ENCODE measurements at regions not wholly inside any gene's neighbourhood (a gene's known extent, or its start where the extent isn't known, plus 50 kb on each side); places are given as distances from the start of the nearest gene placed in this dataset.

- no peak for TF ChIP-seq CTCF (IDR thresholded peaks at IDR 0.05)
- no peak for TF ChIP-seq POLR2A (IDR thresholded peaks at IDR 0.05)
- 63 to 71% methylated on average over 8 of the region's 8 CpGs for WGBS, 2 donors
- no peak overlapping the region for H3K4me3 ChIP-seq (ENCODE audit: low read depth, poor library complexity, severe bottlenecking)
- DNase-seq (ENCODE audit: low spot score in 2 of 2) = no peak
- intact Hi-C loops (cut with DNase I; ENCODE audit: low total_unique reads) = no loop called here
Observed at GRCh38 chr17:14746822-14747602, 446.1 kb downstream of the HS3ST3B1 start.

- 83 to 92% methylated on average over 1 of the region's 1 CpG for WGBS, 2 donors
- no peak for TF ChIP-seq POLR2A (IDR thresholded peaks at IDR 0.05)
- TF ChIP-seq CTCF (IDR thresholded peaks at IDR 0.05) = no peak
- intact Hi-C loops (cut with DNase I; ENCODE audit: low total_unique reads) = no loop called here
- DNase-seq (ENCODE audit: low spot score in 2 of 2) = no peak
- no peak overlapping the region for H3K4me3 ChIP-seq (ENCODE audit: low read depth, poor library complexity, severe bottlenecking)
Observed at GRCh38 chr17:14745541-14745940, 444.7 kb downstream of the HS3ST3B1 start.

GRCh38 chr17:14744761-14745473 is 444.0 kb downstream of the HS3ST3B1 start:
- no peak for TF ChIP-seq CTCF (IDR thresholded peaks at IDR 0.05)
- no peak for TF ChIP-seq POLR2A (IDR thresholded peaks at IDR 0.05)
- 81 to 82% methylated on average over 4 of the region's 4 CpGs for WGBS, 2 donors
- no peak overlapping the region for H3K4me3 ChIP-seq (ENCODE audit: low read depth, poor library complexity, severe bottlenecking)
- intact Hi-C loops (cut with DNase I; ENCODE audit: low total_unique reads) = no loop called here
- DNase-seq (ENCODE audit: low spot score in 2 of 2) = no peak

- TF ChIP-seq POLR2A (IDR thresholded peaks at IDR 0.05) (no peak), CTCF (IDR thresholded peaks at IDR 0.05) (no peak)
- DNase-seq (ENCODE audit: low spot score in 2 of 2) = no peak
- WGBS, 2 donors = 57 to 71% methylated on average over 8 of the region's 8 CpGs
- no peak overlapping the region for H3K4me3 ChIP-seq (ENCODE audit: low read depth, poor library complexity, severe bottlenecking)
- intact Hi-C loops (cut with DNase I; ENCODE audit: low total_unique reads) = no loop called here
Observed at GRCh38 chr17:14741491-14741890, 440.6 kb downstream of the HS3ST3B1 start.

- intact Hi-C loops (cut with DNase I; ENCODE audit: low total_unique reads) = no loop called here
- no peak overlapping the region for H3K4me3 ChIP-seq (ENCODE audit: low read depth, poor library complexity, severe bottlenecking)
- DNase-seq (ENCODE audit: low spot score in 2 of 2) = no peak
- WGBS, 2 donors = 77 to 79% methylated on average over 8 of the region's 8 CpGs
- TF ChIP-seq POLR2A (IDR thresholded peaks at IDR 0.05) = no peak
Observed at GRCh38 chr17:14739656-14740431, 439.0 kb downstream of the HS3ST3B1 start.

- TF ChIP-seq CTCF (IDR thresholded peaks at IDR 0.05) (no peak), POLR2A (IDR thresholded peaks at IDR 0.05) (no peak)
Observed at GRCh38 chr17:14738652-14738988, 437.7 kb downstream of the HS3ST3B1 start.

More at GRCh38 chr17:14738652-14738988, 437.7 kb downstream of the HS3ST3B1 start:
- DNase-seq (ENCODE audit: low spot score in 2 of 2) = no peak
- 91 to 93% methylated on average over 7 of the region's 7 CpGs for WGBS, 2 donors
- intact Hi-C loops (cut with DNase I; ENCODE audit: low total_unique reads) = no loop called here
- no peak overlapping the region for H3K4me3 ChIP-seq (ENCODE audit: low read depth, poor library complexity, severe bottlenecking)
